Posterior cingulate gyrus (tissue), 11 donors: ENCODE measurements at regions not wholly inside any gene's neighbourhood (a gene's known extent, or its start where the extent isn't known, plus 50 kb on each side); places are given as distances from the start of the nearest gene placed in this dataset.

Source experiments
- DNase-seq, 10 donors: peaks; one replicate each; pipeline versions ENCODE4 v3.0.0 to v3.0.0-alpha.2; 2020 to 2021; ENCODE audit warnings: mixed read lengths in 3 of 10
- intact Hi-C: fragments of 100-400 bp; cut with DNase I; formaldehyde crosslinking; loops from one replicate; pipeline ENCODE4 v1.15.1; 2023

DNA sequence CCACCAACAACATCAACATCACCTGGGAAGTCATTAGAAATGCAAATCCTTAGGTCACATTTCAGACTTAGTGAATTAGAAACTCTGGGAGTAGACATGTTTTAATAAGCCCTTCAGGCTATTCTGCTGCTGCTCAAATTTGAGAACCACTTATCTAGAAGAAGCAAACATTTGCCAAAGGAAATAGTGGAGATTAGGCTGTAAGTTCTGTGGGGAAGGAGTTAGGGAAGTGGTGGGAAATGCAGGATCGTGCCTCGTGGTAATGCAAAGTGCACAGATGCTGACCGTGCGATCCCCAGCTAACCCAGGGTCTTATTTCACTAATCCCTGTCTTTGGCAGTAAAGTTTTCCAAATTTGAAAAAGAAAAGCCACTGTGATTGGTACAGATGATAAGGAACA is 328.5 kb downstream of the EPM2A start:
- intact Hi-C loops: no loop called here

DNA sequence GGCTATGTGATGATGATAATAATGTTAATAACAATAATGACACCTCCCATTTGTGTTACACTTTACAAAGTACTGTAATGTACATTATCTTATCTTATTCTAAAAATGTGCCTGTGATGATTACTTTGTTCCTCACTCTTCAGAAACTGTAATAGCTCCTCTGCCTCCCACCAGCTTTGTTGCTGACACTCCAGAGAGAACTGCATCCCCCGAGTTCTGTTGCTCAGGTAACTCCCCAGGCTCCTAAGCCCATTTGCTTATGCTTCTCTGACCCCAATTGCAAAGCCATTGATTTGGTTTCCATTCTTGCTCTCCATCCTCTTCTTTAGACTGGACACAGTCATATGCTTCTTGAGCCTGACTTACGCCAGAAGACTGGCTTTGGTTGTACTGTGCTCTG is 319.7 kb downstream of the EPM2A start:
- no peak for DNase-seq
- intact Hi-C loops: no loop called here

More for the DNA sequence above, 328.5 kb downstream of the EPM2A start:
- no peak for DNase-seq

GRCh38 chr6:145420599-145420998 is 314.7 kb downstream of the EPM2A start:
- no peak for DNase-seq
- intact Hi-C loops: no loop called here

DNA sequence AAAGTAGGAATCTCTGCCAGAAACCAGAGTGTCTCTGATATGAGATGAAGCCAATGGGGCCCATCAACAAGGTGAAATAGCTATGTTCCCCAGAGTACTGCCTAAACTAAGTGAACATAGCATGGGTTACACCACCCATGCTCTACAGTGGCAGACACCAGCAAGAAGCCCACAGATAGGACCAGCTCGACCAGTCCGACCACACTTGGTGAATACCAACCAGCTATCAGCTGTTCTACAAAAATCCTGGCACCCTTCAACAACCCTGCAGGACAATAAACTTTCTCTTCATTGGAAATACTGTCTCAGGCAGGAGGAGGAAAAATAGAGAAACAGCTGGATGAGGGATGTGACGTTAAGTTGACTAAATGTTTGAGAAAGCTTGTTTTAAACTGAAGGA is 311.4 kb downstream of the EPM2A start:
- no peak for DNase-seq

GRCh38 chr6:145427232-145427631 is 308.1 kb downstream of the EPM2A start:
- intact Hi-C loops: no loop called here
- no peak for DNase-seq

More for the DNA sequence above, 311.4 kb downstream of the EPM2A start:
- intact Hi-C loops: no loop called here

GRCh38 chr6:145428706-145429105 is 306.6 kb downstream of the EPM2A start:
- intact Hi-C loops: no loop called here
- no peak for DNase-seq

GRCh38 chr6:145442110-145442509 is 293.2 kb downstream of the EPM2A start:
- intact Hi-C loops: no loop called here
- no peak for DNase-seq

- DNase-seq: no peak
- intact Hi-C loops: no loop called here
These were observed 289.6 kb downstream of the EPM2A start for GRCh38 chr6:145445674-145446073.

DNA sequence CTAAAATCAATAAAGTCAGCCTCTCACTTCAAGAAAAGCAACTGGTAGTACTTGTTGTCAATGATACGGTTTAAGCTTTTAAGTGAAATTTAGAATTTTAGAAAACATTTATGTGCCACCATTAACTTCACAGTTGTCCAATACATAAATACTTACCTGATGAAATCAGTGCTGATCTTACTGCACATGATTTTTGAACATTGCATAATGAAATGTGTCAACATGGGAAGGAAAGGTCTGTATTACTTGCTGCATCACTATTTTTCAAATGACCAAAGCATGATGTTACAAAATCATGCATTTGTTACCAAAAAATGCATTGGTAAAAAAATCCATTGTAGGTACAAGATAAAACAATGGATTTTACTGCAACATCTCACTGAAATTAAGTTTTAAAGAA is 284.3 kb downstream of the EPM2A start:
- DNase-seq: no peak
- intact Hi-C loops: no loop called here

DNA sequence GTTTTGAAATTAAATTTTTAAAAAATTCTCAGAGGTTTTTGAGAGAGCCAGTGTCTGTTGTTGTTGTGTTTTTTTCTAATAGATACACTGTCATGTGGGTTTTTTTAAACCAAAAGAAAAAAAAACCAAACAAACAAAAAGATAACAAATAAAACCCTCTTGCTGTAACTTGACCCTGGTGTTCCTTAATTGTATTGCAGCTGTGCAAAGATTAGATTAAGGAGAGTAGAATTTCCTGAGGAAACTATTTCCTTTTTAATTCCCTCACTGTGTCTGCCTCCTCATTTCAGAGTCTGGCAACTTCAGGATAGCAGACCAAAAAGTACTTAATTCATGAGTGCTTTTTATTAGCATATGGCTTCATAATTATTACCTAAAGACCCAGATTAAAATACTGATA is 281.9 kb downstream of the EPM2A start:
- intact Hi-C loops: no loop called here
- DNase-seq: no peak

- no peak for DNase-seq
- intact Hi-C loops: no loop called here
These were observed 281.3 kb downstream of the EPM2A start for GRCh38 chr6:145454006-145454405.

GRCh38 chr6:145457556-145457955 is 277.8 kb downstream of the EPM2A start:
- DNase-seq: no peak
- intact Hi-C loops: no loop called here

DNA sequence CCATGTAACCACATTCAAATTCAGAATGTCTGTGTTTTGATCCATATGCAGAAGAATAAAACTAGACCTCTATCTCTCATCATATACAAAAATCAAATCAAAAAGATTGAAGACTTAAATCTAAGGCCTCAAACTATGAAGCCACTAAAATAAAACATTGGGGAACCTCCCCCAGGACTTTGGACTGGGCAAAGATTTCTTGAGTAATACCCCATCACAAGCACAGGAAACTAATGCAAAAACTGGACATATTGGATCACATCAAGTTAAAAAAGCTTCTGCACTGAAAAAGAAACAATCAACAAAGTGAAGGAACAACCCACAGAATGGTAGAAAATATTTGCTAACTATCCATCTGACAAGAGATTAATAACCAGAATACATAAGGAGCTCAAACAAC is 266.8 kb downstream of the EPM2A start:
- DNase-seq: no peak
- intact Hi-C loops: no loop called here

DNA sequence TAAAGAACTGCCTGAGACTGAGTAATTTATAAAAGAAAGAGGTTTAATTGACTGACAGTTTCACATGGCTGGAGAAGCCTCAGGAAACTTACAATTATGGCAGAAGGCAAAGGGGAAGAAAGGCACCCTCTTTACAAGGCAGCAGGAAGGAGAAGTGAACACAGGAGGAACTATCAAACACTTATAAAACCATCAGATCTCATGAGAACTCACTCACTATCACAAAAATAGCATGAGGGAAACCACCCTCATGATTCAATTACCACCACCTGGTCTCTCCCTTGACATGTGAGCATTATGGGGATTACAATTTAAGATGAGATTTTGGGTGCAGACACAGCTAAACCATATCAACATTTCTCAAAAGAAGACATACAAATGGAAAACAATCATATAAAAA is 266.3 kb downstream of the EPM2A start:
- intact Hi-C loops: no loop called here
- DNase-seq: no peak

GRCh38 chr6:145475794-145476396 is 259.4 kb downstream of the EPM2A start:
- no peak for DNase-seq
- intact Hi-C loops: no loop called here

DNA sequence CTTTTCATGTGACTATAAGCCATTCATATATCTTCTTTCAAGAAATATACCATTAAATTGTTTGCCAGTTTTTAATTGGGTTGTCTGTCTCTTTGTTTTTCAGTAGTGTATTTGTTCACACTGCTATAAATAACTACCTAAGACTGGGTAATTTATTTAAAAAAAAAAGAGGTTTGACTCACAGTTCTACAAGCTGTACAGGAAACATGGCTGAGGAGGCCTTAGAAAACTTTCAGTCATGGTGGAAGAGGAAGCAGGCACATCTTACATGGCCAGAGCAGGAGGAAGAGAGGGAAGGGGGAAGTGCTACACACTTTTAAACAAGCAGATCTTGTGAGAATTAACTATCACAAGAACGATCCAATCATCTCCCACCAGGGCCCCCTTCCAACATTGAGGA is 255.3 kb downstream of the EPM2A start:
- DNase-seq: no peak
- intact Hi-C loops: no loop called here

DNA sequence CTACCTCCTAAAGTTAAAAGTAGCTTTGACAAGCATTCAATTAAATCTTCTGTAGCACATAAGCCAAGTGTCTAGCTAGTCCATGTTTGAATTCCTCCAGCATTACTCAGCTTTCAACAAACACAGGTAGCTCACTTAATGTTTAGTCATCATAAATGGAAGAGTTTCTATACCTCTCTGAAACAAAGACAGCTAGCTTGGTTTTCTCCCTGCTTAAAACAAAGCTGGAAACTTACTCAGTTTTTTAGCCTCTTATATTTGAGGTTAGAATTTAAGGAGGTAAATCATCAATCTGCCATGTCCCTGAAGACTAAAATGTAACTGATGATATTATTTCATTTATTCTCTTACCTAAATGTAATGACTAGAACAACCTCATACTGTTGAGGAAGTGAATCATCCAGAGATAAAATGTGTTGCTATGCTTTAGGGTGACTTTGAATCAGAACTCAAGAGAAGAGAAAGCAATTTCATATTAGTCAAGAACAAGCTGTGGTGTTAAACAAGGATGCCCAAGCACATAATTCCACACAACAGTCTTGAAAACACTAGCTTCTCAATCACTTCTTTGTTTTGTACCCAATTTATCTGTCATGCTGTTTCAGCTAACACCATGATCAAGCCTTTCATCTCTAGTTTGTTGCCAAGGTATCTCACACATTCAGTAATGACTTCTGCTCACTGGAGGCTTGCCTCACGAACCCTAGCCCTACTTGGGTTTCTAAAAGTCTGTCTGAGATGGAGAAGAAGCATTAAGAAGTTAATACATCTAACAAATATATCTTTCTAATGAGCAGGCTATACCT is 251.9 kb downstream of the EPM2A start:
- DNase-seq: no peak
- intact Hi-C loops: no loop called here

GRCh38 chr6:145485288-145485687 is 250.0 kb downstream of the EPM2A start:
- intact Hi-C loops: no loop called here
- DNase-seq: no peak

DNA sequence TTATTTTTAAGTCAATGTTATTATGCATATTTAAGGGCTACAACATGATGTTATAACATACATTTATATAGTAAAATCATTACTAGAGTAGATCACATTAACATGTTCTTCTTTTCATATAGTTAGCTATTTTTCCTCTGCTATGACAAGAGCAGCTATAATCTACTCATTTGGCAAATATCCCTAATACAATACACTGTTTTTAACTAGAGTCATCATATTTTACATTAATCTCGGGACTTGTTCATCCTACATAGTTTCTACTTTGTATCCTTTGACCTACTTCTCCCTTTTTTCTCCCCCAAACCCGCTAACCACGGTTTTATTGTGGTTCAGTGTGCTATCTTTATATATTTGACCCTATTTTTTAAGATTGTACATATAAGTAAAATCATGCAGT is 249.0 kb downstream of the EPM2A start:
- intact Hi-C loops: no loop called here

GRCh38 chr6:145489583-145489982 is 245.7 kb downstream of the EPM2A start:
- no peak for DNase-seq
- intact Hi-C loops: no loop called here

More for the DNA sequence above, 249.0 kb downstream of the EPM2A start:
- DNase-seq: no peak

GRCh38 chr6:145490068-145490467 is 245.3 kb downstream of the EPM2A start:
- intact Hi-C loops: no loop called here
- DNase-seq: no peak

- no peak for DNase-seq
- intact Hi-C loops: no loop called here
These were observed 244.2 kb downstream of the EPM2A start for GRCh38 chr6:145491126-145491525.
